OCI-LY1 (cell line): ENCODE measurements at regions not wholly inside any gene's neighbourhood (a gene's known extent, or its start where the extent isn't known, plus 50 kb on each side); places are given as distances from the start of the nearest gene placed in this dataset.

Experiments used
- H2AFZ ChIP-seq: fragments of 200-600 bp; sonication (generic), shearing (Covaris generic); 2 replicates; pipeline ENCODE4 v1.6.0; 2014; ENCODE audit warnings: antibody characterized with exemption, mild to moderate bottlenecking, low read length
- H3F3A ChIP-seq: fragments of 200-600 bp; sonication (generic), shearing (Covaris generic); 2 replicates; pipeline ENCODE4 v1.6.0; 2014; ENCODE audit warnings: mild to moderate bottlenecking, antibody characterized with exemption, low read length, moderate library complexity; ENCODE audit not compliant: insufficient read depth
- H3K27ac ChIP-seq: fragments of 200-600 bp; sonication (generic); 2 replicates; pipeline ENCODE4 v1.5.1; 2014; ENCODE audit warnings: low read length, mixed run types, mild to moderate bottlenecking, low read depth; ENCODE audit not compliant: poor library complexity, severe bottlenecking
- H3K27me3 ChIP-seq: fragments of 200-600 bp; sonication (generic); 2 replicates; pipeline ENCODE4 v1.6.0; 2014; ENCODE audit warnings: antibody characterized with exemption, mild to moderate bottlenecking, low read length, moderate library complexity; ENCODE audit not compliant: insufficient read depth
- H3K36me3 ChIP-seq: fragments of 200-600 bp; sonication (generic); 2 replicates; pipeline ENCODE4 v1.6.1; 2014; ENCODE audit warnings: mild to moderate bottlenecking, antibody characterized with exemption, low read length, moderate library complexity, mixed read lengths; ENCODE audit not compliant: insufficient read depth
- H3K4me1 ChIP-seq: fragments of 200-600 bp; sonication (generic); 2 replicates; pipeline ENCODE4 v1.5.1; 2014; ENCODE audit warnings: mild to moderate bottlenecking, low read length, moderate library complexity; ENCODE audit not compliant: insufficient read depth, severe bottlenecking
- H3K4me2 ChIP-seq: fragments of 200-600 bp; sonication (generic), shearing (Covaris generic); 2 replicates; pipeline ENCODE4 v1.6.1; 2014; ENCODE audit warnings: low read length
- H3K4me3 ChIP-seq: fragments of 200-600 bp; sonication (generic); 2 replicates; pipeline ENCODE4 v1.5.1; 2014; ENCODE audit warnings: low read length, low read depth, mild to moderate bottlenecking, mixed read lengths; ENCODE audit not compliant: poor library complexity, severe bottlenecking
- H3K79me2 ChIP-seq: fragments of 200-600 bp; shearing (Covaris generic); 2 replicates; pipeline ENCODE4 v1.6.1; 2016; ENCODE audit warnings: mixed run types, low read length, mixed read lengths; ENCODE audit not compliant: insufficient read depth
- H3K9ac ChIP-seq: fragments of 200-600 bp; sonication (generic), shearing (Covaris generic); 2 replicates; pipeline ENCODE4 v1.6.1; 2014; ENCODE audit warnings: mild to moderate bottlenecking, low read length, mixed read lengths
- H3K9me2 ChIP-seq: fragments of 200-600 bp; sonication (generic), shearing (Covaris generic); 2 replicates; pipeline ENCODE4 v1.6.1; 2014; ENCODE audit warnings: low read depth, mild to moderate bottlenecking, low read length, mixed read lengths
- H3K9me3 ChIP-seq: fragments of 200-600 bp; shearing (Covaris generic); 2 replicates; pipeline ENCODE4 v1.6.1; 2014; ENCODE audit warnings: low read length, mixed read lengths
- H4K20me1 ChIP-seq: fragments of 200-600 bp; sonication (generic), shearing (Covaris generic); 2 replicates; pipeline ENCODE4 v1.6.0; 2016; ENCODE audit warnings: mild to moderate bottlenecking, low read length; ENCODE audit not compliant: insufficient read depth
- EZH2 ChIP-seq: fragments of 200-600 bp; sonication (generic), shearing (Covaris generic); IDR thresholded peaks from 2 replicates; pipeline ENCODE4 v1.8.0; 2017; ENCODE audit warnings: borderline replicate concordance, mixed run types, mild to moderate bottlenecking, antibody characterized with exemption, low read length, moderate library complexity, mixed read lengths
- TF ChIP-seq, protein P1 (sequence below): fragments of 200-600 bp; sonication (generic), shearing (Covaris generic); IDR thresholded peaks from 2 replicates; pipeline ENCODE4 v1.5.1; 2017; ENCODE audit warnings: mild to moderate bottlenecking, antibody characterized with exemption, low read length, moderate library complexity, mixed read lengths

GRCh38 chr4:156169011-156169410, 215.3 kb upstream of the CTSO start:
- no peaks in the 10 kb centered on the region for H3K9me3 ChIP-seq
- H3K9ac ChIP-seq: no peak overlapping the region
- H3K4me3 ChIP-seq: no peak overlapping the region
- no peaks in the 10 kb centered on the region for H3F3A ChIP-seq
- H3K4me2 ChIP-seq: no peak overlapping the region
- H2AFZ ChIP-seq: no peak overlapping the region
- H3K36me3 ChIP-seq: no peaks in the 10 kb centered on the region
- no peaks in the 10 kb centered on the region for H3K9me2 ChIP-seq
- no peak overlapping the region for H3K27ac ChIP-seq
- H3K79me2 ChIP-seq: no peaks in the 10 kb centered on the region
- no peaks in the 10 kb centered on the region for H4K20me1 ChIP-seq
- H3K27me3 ChIP-seq: no peaks in the 10 kb centered on the region; the same call in 1 of the 2 replicates
- no peaks in the 10 kb centered on the region for H3K4me1 ChIP-seq
- TF ChIP-seq, protein P1, sequence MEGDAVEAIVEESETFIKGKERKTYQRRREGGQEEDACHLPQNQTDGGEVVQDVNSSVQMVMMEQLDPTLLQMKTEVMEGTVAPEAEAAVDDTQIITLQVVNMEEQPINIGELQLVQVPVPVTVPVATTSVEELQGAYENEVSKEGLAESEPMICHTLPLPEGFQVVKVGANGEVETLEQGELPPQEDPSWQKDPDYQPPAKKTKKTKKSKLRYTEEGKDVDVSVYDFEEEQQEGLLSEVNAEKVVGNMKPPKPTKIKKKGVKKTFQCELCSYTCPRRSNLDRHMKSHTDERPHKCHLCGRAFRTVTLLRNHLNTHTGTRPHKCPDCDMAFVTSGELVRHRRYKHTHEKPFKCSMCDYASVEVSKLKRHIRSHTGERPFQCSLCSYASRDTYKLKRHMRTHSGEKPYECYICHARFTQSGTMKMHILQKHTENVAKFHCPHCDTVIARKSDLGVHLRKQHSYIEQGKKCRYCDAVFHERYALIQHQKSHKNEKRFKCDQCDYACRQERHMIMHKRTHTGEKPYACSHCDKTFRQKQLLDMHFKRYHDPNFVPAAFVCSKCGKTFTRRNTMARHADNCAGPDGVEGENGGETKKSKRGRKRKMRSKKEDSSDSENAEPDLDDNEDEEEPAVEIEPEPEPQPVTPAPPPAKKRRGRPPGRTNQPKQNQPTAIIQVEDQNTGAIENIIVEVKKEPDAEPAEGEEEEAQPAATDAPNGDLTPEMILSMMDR: peak; percentile 43
- no peak for TF ChIP-seq EZH2

DNA sequence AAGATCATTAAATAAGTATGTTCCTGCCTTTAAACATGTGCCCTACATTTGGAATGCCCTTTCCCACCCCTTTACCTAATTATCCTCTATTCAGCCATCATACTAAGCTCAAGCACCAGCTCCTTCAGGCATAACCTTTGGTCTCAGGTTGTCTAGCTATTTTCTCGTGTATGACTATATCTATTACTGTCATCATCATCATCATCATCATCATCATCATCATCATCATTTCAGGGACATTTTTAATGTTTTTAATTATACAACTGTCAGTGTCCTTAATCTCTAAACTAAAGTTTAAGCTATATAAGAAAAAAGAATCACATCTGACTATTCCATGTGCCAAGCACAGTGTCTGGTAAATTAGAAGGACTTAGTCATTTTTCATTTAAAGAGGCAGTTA, 214.6 kb upstream of the CTSO start:
- Histone ChIP-seq H2AFZ (no peak overlapping the region), H3K79me2 (no peaks in the 10 kb centered on the region), H3K27me3 (no peaks in the 10 kb centered on the region; the same call in 1 of the 2 replicates), H3K4me3 (no peak overlapping the region), H3K4me2 (no peak overlapping the region), H3K36me3 (no peaks in the 10 kb centered on the region), H3K9me2 (no peaks in the 10 kb centered on the region), H3K4me1 (no peaks in the 10 kb centered on the region), H3F3A (no peaks in the 10 kb centered on the region), H3K27ac (no peak overlapping the region), H4K20me1 (no peaks in the 10 kb centered on the region), H3K9ac (no peak overlapping the region), H3K9me3 (no peaks in the 10 kb centered on the region)
- TF ChIP-seq EZH2: no peak
- TF ChIP-seq, protein P1: no peak

DNA sequence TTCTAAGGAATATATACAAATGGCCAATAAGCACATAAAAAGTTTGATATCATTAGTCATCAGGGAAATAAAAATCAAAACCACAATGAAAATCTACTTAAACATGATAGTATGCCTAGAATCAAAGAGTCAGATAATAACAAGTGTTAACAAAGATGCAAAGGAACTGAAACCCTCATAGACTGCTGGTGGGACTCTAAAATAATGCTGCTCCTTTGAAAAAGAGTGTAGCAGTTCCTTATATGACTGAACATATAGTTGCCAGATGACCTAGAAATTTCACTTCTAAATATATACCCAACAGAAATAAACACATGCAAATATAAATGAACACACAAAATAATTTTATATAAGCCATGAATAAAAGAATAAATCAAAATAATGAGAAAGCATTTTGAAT, 205.1 kb upstream of the CTSO start:
- Histone ChIP-seq H2AFZ (no peak overlapping the region), H3F3A (no peaks in the 10 kb centered on the region), H3K79me2 (no peaks in the 10 kb centered on the region), H3K27me3 (no peaks in the 10 kb centered on the region), H3K36me3 (no peaks in the 10 kb centered on the region), H4K20me1 (no peaks in the 10 kb centered on the region), H3K27ac (no peak overlapping the region), H3K4me2 (no peak overlapping the region), H3K9me2 (no peaks in the 10 kb centered on the region), H3K9me3 (no peaks in the 10 kb centered on the region), H3K4me1 (no peaks in the 10 kb centered on the region), H3K4me3 (no peak overlapping the region), H3K9ac (no peak overlapping the region)
- TF ChIP-seq, protein P1: no peak
- no peak for TF ChIP-seq EZH2
